ENCODE measurements at regions not wholly inside any gene's neighbourhood (a gene's known extent, or its start where the extent isn't known, plus 50 kb on each side); places are given as distances from the start of the nearest gene placed in this dataset.
"Not testable (repeated sequence)": the region's sequence is repeated elsewhere in the genome, so short reads cannot be mapped to it uniquely, and the experiment has no call there.

GRCh38 chr2:173550143-173550542 is 195.5 kb downstream of the CDCA7 start:
- Mint-ChIP-seq H3K4me3 (no peak overlapping the region), H3K36me3 (ENCODE audit: low read depth) (no peaks in the 10 kb centered on the region), H3K4me1 (no peaks in the 10 kb centered on the region), H3K9me3 (peaks cover 4% of the 10 kb centered on the region), H3K27me3 (peaks cover 28% of the 10 kb centered on the region), H3K27ac (no peak overlapping the region)
- ATAC-seq (replicated peaks): no peak

- H3K9me3 Mint-ChIP-seq: peaks cover 4% of the 10 kb centered on the region
- no peaks in the 10 kb centered on the region for H3K36me3 Mint-ChIP-seq (ENCODE audit: low read depth)
- H3K27me3 Mint-ChIP-seq: peaks cover 36% of the 10 kb centered on the region
- no peak overlapping the region for H3K4me3 Mint-ChIP-seq
- no peak for ATAC-seq (replicated peaks)
- H3K4me1 Mint-ChIP-seq: no peaks in the 10 kb centered on the region
- no peak overlapping the region for H3K27ac Mint-ChIP-seq
These were observed 197.9 kb downstream of the CDCA7 start for GRCh38 chr2:173552531-173552930.

GRCh38 chr2:173553593-173553992 is 198.9 kb downstream of the CDCA7 start:
- Mint-ChIP-seq H3K4me1 (no peaks in the 10 kb centered on the region), H3K27ac (no peak overlapping the region), H3K27me3 (peaks cover 43% of the 10 kb centered on the region), H3K9me3 (peaks cover 4% of the 10 kb centered on the region), H3K4me3 (no peak overlapping the region), H3K36me3 (ENCODE audit: low read depth) (no peaks in the 10 kb centered on the region)
- ATAC-seq (replicated peaks): no peak

- peaks cover 45% of the 10 kb centered on the region for H3K27me3 Mint-ChIP-seq
- H3K9me3 Mint-ChIP-seq: peaks cover 3% of the 10 kb centered on the region
- no peaks in the 10 kb centered on the region for H3K36me3 Mint-ChIP-seq (ENCODE audit: low read depth)
- no peak overlapping the region for H3K27ac Mint-ChIP-seq
- no peak for ATAC-seq (replicated peaks)
- H3K4me3 Mint-ChIP-seq: no peak overlapping the region
- H3K4me1 Mint-ChIP-seq: no peaks in the 10 kb centered on the region
These were observed 201.2 kb downstream of the CDCA7 start for GRCh38 chr2:173555833-173556232.

GRCh38 chr2:173556816-173557215 is 202.1 kb downstream of the CDCA7 start:
- Mint-ChIP-seq H3K36me3 (ENCODE audit: low read depth) (no peaks in the 10 kb centered on the region), H3K9me3 (no peaks in the 10 kb centered on the region), H3K4me3 (no peak overlapping the region), H3K4me1 (no peaks in the 10 kb centered on the region), H3K27ac (no peak overlapping the region), H3K27me3 (peaks cover 49% of the 10 kb centered on the region)
- no peak for ATAC-seq (replicated peaks)

GRCh38 chr2:173557497-173557896 is 202.8 kb downstream of the CDCA7 start:
- Mint-ChIP-seq H3K9me3 (no peaks in the 10 kb centered on the region), H3K36me3 (ENCODE audit: low read depth) (no peaks in the 10 kb centered on the region)
- ATAC-seq (replicated peaks): no peak

GRCh38 chr2:173567493-173567892 is 212.8 kb downstream of the CDCA7 start:
- Mint-ChIP-seq H3K4me1 (peaks cover 6% of the 10 kb centered on the region), H3K27me3 (peaks cover 24% of the 10 kb centered on the region), H3K36me3 (ENCODE audit: low read depth) (no peaks in the 10 kb centered on the region), H3K4me3 (no peak overlapping the region), H3K27ac (no peak overlapping the region), H3K9me3 (no peaks in the 10 kb centered on the region)
- no peak for ATAC-seq (replicated peaks)

More at GRCh38 chr2:173557497-173557896, 202.8 kb downstream of the CDCA7 start:
- Mint-ChIP-seq H3K4me1 (no peaks in the 10 kb centered on the region), H3K27me3 (peaks cover 48% of the 10 kb centered on the region), H3K4me3 (no peak overlapping the region), H3K27ac (no peak overlapping the region)

- Mint-ChIP-seq H3K9me3 (no peaks in the 10 kb centered on the region), H3K4me1 (peaks cover 6% of the 10 kb centered on the region), H3K36me3 (ENCODE audit: low read depth) (no peaks in the 10 kb centered on the region), H3K27ac (no peak overlapping the region), H3K4me3 (no peak overlapping the region), H3K27me3 (peaks cover 20% of the 10 kb centered on the region)
- no peak for ATAC-seq (replicated peaks)
These were observed 213.4 kb downstream of the CDCA7 start for GRCh38 chr2:173568054-173568453.

- no peaks in the 10 kb centered on the region for H3K36me3 Mint-ChIP-seq (ENCODE audit: low read depth)
- H3K27me3 Mint-ChIP-seq: peaks cover 15% of the 10 kb centered on the region
- H3K4me1 Mint-ChIP-seq: peaks cover 6% of the 10 kb centered on the region
- no peak overlapping the region for H3K27ac Mint-ChIP-seq
- H3K9me3 Mint-ChIP-seq: peaks cover 5% of the 10 kb centered on the region
- ATAC-seq (replicated peaks): no peak
- H3K4me3 Mint-ChIP-seq: no peak overlapping the region
These were observed 216.5 kb downstream of the CDCA7 start for GRCh38 chr2:173571021-173571821.

GRCh38 chr2:173571887-173572680 is 217.4 kb downstream of the CDCA7 start:
- no peak overlapping the region for H3K4me3 Mint-ChIP-seq
- H3K4me1 Mint-ChIP-seq: peaks cover 6% of the 10 kb centered on the region
- peaks cover 5% of the 10 kb centered on the region for H3K9me3 Mint-ChIP-seq
- no peaks in the 10 kb centered on the region for H3K36me3 Mint-ChIP-seq (ENCODE audit: low read depth)
- H3K27me3 Mint-ChIP-seq: peaks cover 20% of the 10 kb centered on the region
- ATAC-seq (replicated peaks): no peak
- no peak overlapping the region for H3K27ac Mint-ChIP-seq

GRCh38 chr2:173572848-173573247 is 218.2 kb downstream of the CDCA7 start:
- Mint-ChIP-seq H3K9me3 (peaks cover 5% of the 10 kb centered on the region), H3K27me3 (peaks cover 20% of the 10 kb centered on the region), H3K4me3 (no peak overlapping the region), H3K4me1 (peaks cover 6% of the 10 kb centered on the region), H3K27ac (no peak overlapping the region), H3K36me3 (ENCODE audit: low read depth) (no peaks in the 10 kb centered on the region)
- no peak for ATAC-seq (replicated peaks)

- H3K4me1 Mint-ChIP-seq; H3K4me3 Mint-ChIP-seq; H3K36me3 Mint-ChIP-seq (ENCODE audit: low read depth); H3K9me3 Mint-ChIP-seq; H3K27ac Mint-ChIP-seq; ATAC-seq (replicated peaks): not testable (repeated sequence)
- peaks cover 20% of the 10 kb centered on the region for H3K27me3 Mint-ChIP-seq
These were observed 219.1 kb downstream of the CDCA7 start for GRCh38 chr2:173573782-173574181.

GRCh38 chr2:173574324-173575112 is 219.8 kb downstream of the CDCA7 start:
- Mint-ChIP-seq H3K27ac (no peak overlapping the region), H3K4me3 (no peak overlapping the region), H3K36me3 (ENCODE audit: low read depth) (no peaks in the 10 kb centered on the region), H3K27me3 (peaks cover 20% of the 10 kb centered on the region), H3K9me3 (peaks cover 5% of the 10 kb centered on the region), H3K4me1 (peaks cover 6% of the 10 kb centered on the region)
- no peak for ATAC-seq (replicated peaks)

- Mint-ChIP-seq H3K27me3 (peaks cover 23% of the 10 kb centered on the region), H3K4me3 (no peak overlapping the region), H3K9me3 (peaks cover 5% of the 10 kb centered on the region), H3K27ac (no peak overlapping the region), H3K36me3 (ENCODE audit: low read depth) (no peaks in the 10 kb centered on the region), H3K4me1 (no peaks in the 10 kb centered on the region)
- ATAC-seq (replicated peaks): no peak
These were observed 223.9 kb downstream of the CDCA7 start for GRCh38 chr2:173578404-173579107.
